ENCODE measurements at regions not wholly inside any gene's neighbourhood (a gene's known extent, or its start where the extent isn't known, plus 50 kb on each side); places are given as distances from the start of the nearest gene placed in this dataset.

DNA sequence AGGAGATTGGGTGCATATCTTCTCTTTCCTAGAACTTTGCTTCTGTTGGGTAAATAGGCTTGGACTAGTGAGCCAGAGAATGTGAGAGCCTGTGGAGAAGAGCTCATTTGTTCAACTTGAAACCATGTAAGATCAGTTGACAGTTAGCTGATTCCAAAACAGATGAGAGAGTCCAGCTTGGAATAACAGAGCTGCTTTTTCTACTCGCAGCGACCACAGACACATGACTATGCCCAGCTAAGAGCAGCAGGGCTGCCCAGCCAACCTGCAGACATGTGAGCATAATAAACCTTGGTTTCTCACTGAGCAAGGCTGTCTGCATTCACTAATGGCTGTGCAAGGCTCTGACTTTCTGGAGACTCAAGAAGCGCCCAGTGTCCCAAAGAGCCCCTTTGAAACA lies 209.2 kb downstream of the C12orf75 start:
- DNase-seq = no peak

- no peak for DNase-seq
Measured at GRCh38 chr12:105547786-105548185, 217.3 kb downstream of the C12orf75 start.

DNA sequence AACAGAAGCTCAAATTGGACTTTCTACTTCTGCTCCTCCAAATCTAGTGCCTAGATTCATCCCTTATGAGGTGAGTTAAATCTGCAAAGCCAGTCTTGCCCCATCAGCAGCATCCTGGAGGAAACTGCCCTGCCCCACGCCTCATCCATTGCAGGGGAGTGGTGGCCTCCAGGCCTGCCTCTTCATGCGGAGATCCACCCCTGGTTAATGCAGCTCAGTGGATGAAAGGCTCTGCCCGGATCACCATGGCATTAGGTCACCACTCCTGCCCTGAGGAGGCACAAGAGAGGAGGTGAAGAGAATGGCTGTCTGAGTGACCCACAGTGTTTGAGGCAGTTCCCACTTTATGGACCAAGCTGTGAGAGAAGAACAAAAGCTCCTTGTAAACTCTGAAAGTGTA lies 218.1 kb downstream of the C12orf75 start:
- DNase-seq = no peak

DNA sequence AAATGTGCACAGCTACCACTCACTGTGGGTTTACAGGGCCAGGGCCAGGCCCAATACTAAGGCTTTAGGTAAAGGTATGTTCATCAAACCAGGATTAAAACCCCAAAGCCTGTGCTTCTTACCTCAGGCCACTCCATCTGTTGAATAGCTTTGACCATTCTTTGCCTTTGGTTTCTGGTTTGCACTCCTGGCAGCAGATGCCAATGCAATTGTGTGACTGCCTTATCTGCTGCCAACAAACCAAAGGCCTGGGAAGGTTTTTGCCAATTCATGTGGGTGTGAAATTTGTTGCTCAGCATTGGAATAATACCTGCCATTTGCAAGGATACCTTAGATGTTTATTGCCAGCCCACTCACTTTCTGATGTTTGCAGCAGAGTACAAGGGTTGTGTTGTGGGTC lies 221.6 kb downstream of the C12orf75 start:
- no peak for DNase-seq

- DNase-seq = no peak
Measured at GRCh38 chr12:105554223-105554678, 223.8 kb downstream of the C12orf75 start.

DNA sequence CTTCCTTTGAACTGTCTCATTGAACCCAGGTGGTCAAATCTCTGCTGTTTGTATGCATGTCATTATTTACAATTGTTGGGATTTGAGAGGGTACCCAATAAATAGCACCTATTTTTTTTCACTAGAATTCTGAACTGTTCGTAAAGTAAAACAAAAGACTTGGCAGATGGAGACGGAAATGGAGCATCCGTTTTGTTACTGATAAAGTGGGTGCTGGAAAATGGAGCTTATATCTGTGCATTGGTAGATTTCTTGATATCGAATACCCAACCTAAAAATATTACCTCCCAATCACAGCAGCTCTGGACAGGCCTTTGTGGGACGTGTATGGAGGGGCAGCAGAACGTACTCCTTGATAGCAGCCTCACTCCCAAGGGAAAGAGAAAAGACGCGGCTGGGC lies 224.4 kb downstream of the C12orf75 start:
- no peak for DNase-seq

DNA sequence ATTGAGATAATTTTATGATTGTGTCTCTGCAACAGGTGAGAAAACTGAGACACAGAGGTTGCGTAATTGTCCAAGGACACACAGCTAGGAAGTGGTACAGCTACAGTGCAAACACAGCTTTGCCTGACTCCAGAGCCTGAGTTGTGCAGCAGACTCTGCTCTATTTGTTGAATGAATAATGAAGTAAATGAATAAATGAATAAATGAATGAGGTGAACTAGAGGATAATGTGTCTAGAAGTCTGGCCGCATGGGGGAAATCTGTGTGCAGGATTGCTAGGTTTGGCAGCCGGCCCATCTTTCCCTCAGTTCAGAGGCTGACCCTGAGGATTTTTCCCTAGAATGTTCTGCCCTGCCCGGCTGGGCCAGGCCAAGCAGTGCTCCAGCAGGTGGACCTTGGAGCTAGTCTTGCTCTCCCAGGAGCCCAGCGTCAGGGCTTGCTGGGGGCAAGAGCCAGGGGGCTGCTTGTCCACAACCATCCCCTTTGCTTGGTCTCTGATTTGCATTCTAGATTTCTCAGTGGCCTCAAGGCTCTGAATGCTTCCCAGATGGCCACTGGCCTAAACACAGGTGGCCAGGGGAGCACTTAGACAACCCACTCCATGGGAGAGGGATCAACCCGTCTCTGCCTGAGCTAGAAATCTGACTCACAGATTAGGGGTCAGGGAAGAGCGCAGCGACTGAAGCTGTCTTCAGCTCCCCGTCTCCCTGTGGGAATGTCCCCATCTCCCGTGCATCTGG lies 225.2 kb downstream of the C12orf75 start:
- DNase-seq = no peak

- DNase-seq = no peak
Measured at GRCh38 chr12:105559310-105559709, 228.8 kb downstream of the C12orf75 start.

DNA sequence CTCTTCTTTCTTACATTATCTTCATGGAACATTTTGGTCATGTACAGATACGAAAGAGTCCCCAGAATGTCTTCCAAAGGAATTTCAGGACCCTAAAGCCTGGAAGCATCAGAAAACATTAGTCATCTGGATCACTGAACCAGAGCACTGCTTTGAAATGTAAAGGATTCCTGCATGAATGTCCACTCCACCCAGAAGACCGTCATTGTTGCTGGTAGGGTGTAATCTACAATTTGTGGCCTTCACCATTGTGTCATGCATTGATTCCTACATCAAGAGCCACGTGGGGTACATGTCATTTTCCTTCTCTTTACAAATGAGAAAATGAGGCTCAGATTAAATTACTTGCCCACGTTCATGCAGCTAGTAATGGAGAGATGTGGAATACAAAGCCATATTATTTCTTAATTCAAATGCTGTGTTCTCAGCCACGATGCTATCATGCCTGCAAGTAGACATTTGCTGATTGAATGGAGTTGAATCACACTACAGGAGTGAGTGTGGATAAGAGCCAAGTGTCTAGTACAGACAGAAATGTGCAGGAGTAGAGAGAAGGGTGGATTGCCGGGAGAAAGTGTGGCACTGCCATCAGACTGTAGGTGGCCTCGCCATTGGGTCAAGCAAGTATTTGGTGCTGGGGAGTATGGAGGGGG lies 231.2 kb downstream of the C12orf75 start:
- no peak for DNase-seq

DNA sequence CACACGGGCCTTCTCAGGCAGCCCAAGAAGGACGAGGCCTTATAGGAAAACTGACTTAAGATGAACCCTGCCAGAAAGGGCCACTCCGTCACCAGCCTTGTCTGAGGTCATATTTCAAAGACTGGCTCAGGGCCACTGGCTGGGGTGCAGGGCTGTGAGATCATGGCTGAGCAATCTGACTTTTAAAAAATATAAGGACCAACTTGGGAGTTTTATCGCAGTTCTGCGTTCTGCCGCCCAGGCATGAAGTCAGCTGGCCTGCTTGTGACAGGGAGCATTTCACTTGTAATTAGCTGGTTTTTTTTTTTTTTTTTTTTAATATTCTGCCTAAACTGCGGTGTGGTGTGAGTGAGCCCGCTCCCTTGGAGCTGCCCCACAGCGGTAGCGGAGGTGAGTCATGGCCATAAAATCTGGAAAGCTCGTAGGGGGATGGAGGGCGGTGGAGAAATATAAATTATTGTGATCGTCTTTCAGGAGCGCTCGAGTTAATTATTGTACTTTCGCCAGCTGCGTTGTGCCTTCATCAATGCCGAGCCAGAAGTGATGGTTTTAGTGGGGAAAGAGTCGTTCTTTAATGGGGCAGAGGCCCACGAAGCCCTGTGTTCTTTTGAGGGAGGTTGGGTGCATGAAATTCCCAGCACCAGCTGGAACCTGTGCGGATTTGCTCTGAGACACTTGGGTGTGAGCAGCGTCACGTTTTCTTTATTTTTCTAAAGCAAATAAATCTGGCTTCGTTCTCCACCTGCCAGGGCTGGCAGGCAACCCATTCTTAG lies 231.9 kb downstream of the C12orf75 start:
- no peak for DNase-seq

GRCh38 chr12:105567061-105567460 lies 236.6 kb downstream of the C12orf75 start:
- DNase-seq = no peak

DNA sequence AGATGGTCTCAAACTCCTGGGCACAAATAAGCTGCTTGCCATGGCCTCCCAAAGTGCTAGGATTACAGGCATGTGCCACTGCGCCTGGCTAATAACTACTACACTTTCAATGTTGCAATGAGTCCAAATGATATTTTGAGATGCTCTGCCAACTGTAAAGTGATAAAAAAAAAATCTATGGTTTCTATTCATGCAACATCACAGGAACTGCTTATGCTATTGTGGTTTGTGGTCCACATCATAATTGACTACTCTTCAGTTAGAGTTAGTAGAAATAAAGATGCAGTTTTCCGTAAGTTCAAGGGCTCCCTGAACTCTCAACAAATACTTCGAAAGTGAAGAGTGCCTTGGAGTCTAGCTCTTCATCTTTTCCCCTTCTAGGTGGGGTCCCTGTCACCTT lies 239.4 kb downstream of the C12orf75 start:
- DNase-seq = no peak

DNA sequence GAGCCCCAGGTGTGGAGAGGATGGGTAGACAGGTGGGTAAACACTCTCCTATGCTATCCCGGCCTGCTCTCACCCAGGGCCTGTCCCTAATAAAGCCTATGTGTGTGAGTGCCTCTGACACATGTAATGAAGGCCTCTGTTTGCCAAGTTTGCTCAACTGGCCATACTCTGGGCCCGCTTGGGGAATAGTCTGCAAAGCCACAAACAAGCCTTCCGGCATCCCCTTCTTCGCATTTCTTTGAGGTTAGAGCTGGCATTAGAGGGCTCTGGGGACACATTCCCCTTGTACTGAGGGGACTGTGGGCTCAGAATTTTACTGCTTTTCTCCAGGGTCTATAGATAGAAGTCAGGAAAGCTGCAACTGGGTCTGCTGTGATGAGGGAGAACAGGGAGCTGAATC lies 240.5 kb downstream of the C12orf75 start:
- DNase-seq = no peak

- DNase-seq = no peak
Measured at GRCh38 chr12:105573574-105573973, 243.1 kb downstream of the C12orf75 start.

GRCh38 chr12:105574056-105574715 lies 243.7 kb downstream of the C12orf75 start:
- no peak for DNase-seq

GRCh38 chr12:105575235-105575634 lies 244.7 kb downstream of the C12orf75 start:
- DNase-seq = no peak

GRCh38 chr12:105576261-105576660 lies 245.8 kb downstream of the C12orf75 start:
- DNase-seq = no peak

DNA sequence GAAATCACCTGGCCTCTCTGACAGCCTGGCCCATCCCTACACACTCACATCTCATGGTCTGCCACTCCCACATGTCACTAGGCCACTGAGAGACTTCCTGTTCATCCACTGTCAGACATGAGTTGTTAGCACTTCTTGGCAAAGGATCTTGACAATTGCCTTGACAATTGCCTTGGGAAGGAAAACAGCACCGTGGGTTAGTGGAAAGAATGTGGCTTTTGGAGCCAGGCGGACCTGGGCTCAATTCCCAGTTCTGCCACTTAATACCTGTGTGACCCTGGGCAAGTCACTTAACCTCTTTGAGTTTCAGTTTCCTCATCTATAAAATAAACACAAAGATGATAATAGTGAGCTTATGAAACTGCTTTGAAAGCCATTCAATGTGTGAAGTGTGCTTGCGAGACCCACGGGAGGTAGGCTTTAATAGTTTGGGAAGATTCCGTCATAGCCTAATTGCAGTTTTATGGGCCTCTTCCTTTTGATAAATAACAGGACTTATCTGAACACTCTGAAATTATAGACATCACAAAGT lies 250.4 kb downstream of the C12orf75 start:
- no peak for DNase-seq

GRCh38 chr12:105581420-105581819 lies 250.9 kb downstream of the C12orf75 start:
- DNase-seq = no peak

DNA sequence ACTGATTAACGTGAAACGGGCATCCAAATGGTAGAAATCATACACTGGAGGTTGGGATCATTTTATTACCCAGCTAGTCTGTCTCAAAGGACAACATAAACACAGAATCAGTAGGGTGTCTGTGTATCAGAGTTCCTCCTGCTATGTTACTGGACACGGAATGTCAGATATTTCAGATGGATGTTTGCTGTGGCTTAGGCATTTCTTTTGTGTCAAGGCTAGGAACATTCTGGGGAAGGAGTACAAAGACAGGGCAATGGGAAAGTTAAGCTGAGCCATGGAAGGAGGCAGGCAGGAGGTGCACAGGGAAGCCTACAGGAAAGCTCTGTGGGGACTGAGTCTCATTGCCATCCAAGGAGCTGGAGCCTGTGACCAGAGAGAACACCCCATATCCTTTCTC lies 254.6 kb downstream of the C12orf75 start:
- no peak for DNase-seq

GRCh38 chr12:105587237-105587636 lies 256.7 kb downstream of the C12orf75 start:
- DNase-seq = no peak

DNA sequence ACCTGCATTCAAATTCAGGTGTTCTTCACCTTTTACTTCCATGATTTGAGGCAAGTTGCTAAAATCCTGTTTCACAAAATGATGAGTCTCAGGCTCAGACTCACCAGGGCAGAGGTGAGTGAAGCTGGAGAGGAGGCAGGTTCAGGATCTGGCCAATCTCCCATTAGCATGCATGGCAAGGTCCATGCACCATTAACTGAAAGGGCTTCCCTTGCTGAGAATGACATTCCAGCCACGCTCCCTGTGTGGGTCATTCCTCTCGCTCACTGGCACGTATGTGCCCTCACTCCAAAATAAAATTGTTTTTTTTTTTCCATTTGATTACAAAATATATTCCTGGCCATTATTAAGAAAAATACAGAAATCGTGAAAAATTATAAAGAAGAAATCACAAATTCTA lies 257.6 kb downstream of the C12orf75 start:
- no peak for DNase-seq

DNA sequence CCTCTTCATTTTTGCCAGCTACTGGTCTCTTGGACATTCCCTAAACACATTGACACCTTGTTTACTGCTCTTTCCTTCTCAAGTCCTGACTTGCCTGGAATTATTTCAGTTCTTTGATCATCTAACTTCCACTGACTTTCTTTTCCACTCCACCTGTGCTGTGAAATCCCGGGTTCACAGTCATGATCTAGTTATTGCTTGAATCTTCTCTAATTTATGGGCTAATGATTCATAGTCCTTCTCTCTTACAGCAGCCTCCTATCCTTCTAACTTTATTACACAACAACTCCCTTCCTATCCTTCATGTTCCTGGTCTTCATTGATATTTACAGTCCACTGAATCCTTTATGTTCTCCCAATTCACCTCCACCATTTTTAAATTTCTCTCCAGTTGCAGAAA lies 260.1 kb downstream of the C12orf75 start:
- no peak for DNase-seq
